OCI-LY7 (cell line): ENCODE measurements at regions not wholly inside any gene's neighbourhood (a gene's known extent, or its start where the extent isn't known, plus 50 kb on each side); places are given as distances from the start of the nearest gene placed in this dataset.

ENCODE experiments used
- BruUV-seq: library from RNA; stranded (reverse); fragments of 400-500 nt; replicated peaks from 2 replicates; lab custom pipeline; 2021; lab: Mats Ljungman, UMichigan
- CTCF ChIA-PET: fragments of 300-600 bp; sonication (Branson Sonifier 250); formaldehyde crosslinking; loops from one replicate; lab custom pipeline; 2022; ENCODE audit warnings: antibody characterized with exemption; ENCODE audit not compliant: unreplicated experiment; lab: Charles Lee
- POLR2A ChIA-PET: fragments of 300-600 bp; sonication (Branson Sonifier 250); formaldehyde crosslinking; loops from one replicate; lab custom pipeline; 2022; ENCODE audit warnings: antibody characterized with exemption; lab: Charles Lee
- DNase-seq: peaks from one replicate; pipeline ENCODE4 v3.0.0-alpha.2; 2015; ENCODE audit warnings: low spot score
- H2AFZ ChIP-seq: fragments of 200-600 bp; sonication (generic), shearing (Covaris generic); 2 replicates; pipeline ENCODE4 v1.6.1; 2014; ENCODE audit warnings: mild to moderate bottlenecking, antibody characterized with exemption, low read length, moderate library complexity
- H3K27ac ChIP-seq: fragments of 200-600 bp; sonication (generic); 2 replicates; pipeline ENCODE4 v1.5.1; 2014; ENCODE audit warnings: mixed run types, low read depth, mild to moderate bottlenecking, moderate library complexity, low read length, inconsistent platforms; ENCODE audit not compliant: poor library complexity, severe bottlenecking
- H3K36me3 ChIP-seq: fragments of 200-600 bp; sonication (generic); 2 replicates; pipeline ENCODE4 v1.6.1; 2014; ENCODE audit warnings: mild to moderate bottlenecking, antibody characterized with exemption, low read length, moderate library complexity, mixed read lengths; ENCODE audit not compliant: insufficient read depth
- H3K4me1 ChIP-seq: fragments of 200-600 bp; sonication (generic); 2 replicates; pipeline ENCODE4 v1.5.1; 2014; ENCODE audit warnings: mild to moderate bottlenecking, low read length; ENCODE audit not compliant: insufficient read depth, poor library complexity, severe bottlenecking
- H3K4me2 ChIP-seq: fragments of 200-600 bp; sonication (generic); 2 replicates; pipeline ENCODE4 v1.6.1; 2014; ENCODE audit warnings: mild to moderate bottlenecking, low read length
- H3K4me3 ChIP-seq: fragments of 200-600 bp; sonication (generic); 2 replicates; pipeline ENCODE4 v1.5.1; 2014; ENCODE audit warnings: mild to moderate bottlenecking, low read depth, low read length; ENCODE audit not compliant: poor library complexity, severe bottlenecking
- H3K79me2 ChIP-seq: fragments of 200-600 bp; sonication (generic); 2 replicates; pipeline ENCODE4 v1.6.1; 2016; ENCODE audit warnings: low read depth, mild to moderate bottlenecking, low read length, moderate library complexity, mixed read lengths; ENCODE audit not compliant: insufficient read depth
- H3K9me2 ChIP-seq: fragments of 200-600 bp; sonication (generic); 2 replicates; pipeline ENCODE4 v1.6.1; 2016; ENCODE audit warnings: mild to moderate bottlenecking, low read length, mixed read lengths; ENCODE audit not compliant: insufficient read depth
- H3K9me3 ChIP-seq: fragments of 200-600 bp; sonication (generic); 2 replicates; pipeline ENCODE4 v1.6.1; 2014; ENCODE audit warnings: mild to moderate bottlenecking, mixed run types, low read length, mixed read lengths
- H4K20me1 ChIP-seq: fragments of 200-600 bp; sonication (generic); 2 replicates; pipeline ENCODE4 v1.6.1; 2014; ENCODE audit warnings: mild to moderate bottlenecking, antibody characterized with exemption, low read length, moderate library complexity, mixed read lengths; ENCODE audit not compliant: insufficient read depth
- EZH2phosphoT487 ChIP-seq: fragments of 200-600 bp; sonication (generic); IDR thresholded peaks from 2 replicates; pipeline ENCODE4 v1.6.1; 2018; ENCODE audit warnings: low read depth, borderline replicate concordance, mild to moderate bottlenecking, mixed run types, antibody characterized with exemption, low read length, moderate library complexity, mixed read lengths
- intact Hi-C: fragments of 100-400 bp; cut with micrococcal nuclease; formaldehyde crosslinking; loops from one replicate; pipeline ENCODE4 v1.10.0; 2022; ENCODE audit not compliant: unreplicated experiment

GRCh38 chr2:103028181-103028580, 266.4 kb downstream of the TMEM182 start:
- CTCF ChIA-PET: no interaction called here

More at GRCh38 chr2:103028181-103028580, 266.4 kb downstream of the TMEM182 start:
- H4K20me1 ChIP-seq: no peaks in the 10 kb centered on the region
- no peaks in the 10 kb centered on the region for H3K9me3 ChIP-seq
- H3K27ac ChIP-seq: no peak overlapping the region
- H3K4me3 ChIP-seq: no peak overlapping the region
- no peaks in the 10 kb centered on the region for H3K4me1 ChIP-seq
- no peak for TF ChIP-seq EZH2phosphoT487
- intact Hi-C loops: no loop called here
- H2AFZ ChIP-seq: no peak overlapping the region
- H3K36me3 ChIP-seq: no peaks in the 10 kb centered on the region
- no TSS peak for BruUV-seq
- no peaks in the 10 kb centered on the region for H3K9me2 ChIP-seq
- H3K4me2 ChIP-seq: no peak overlapping the region
- no peaks in the 10 kb centered on the region for H3K79me2 ChIP-seq
- DNase-seq: no peak
- POLR2A ChIA-PET: interaction anchor here (1.2 kb wide), 1 partner anchor 11 kb away, joined by 5 read pairs; no protein-coding TSS in a partner anchor
